OCI-LY7 (cell line): ENCODE measurements at regions not wholly inside any gene's neighbourhood (a gene's known extent, or its start where the extent isn't known, plus 50 kb on each side); places are given as distances from the start of the nearest gene placed in this dataset.

ENCODE experiments used
- BruUV-seq: library from RNA; stranded (reverse); fragments of 400-500 nt; replicated peaks from 2 replicates; lab custom pipeline; 2021; lab: Mats Ljungman, UMichigan
- CTCF ChIA-PET: fragments of 300-600 bp; sonication (Branson Sonifier 250); formaldehyde crosslinking; loops from one replicate; lab custom pipeline; 2022; ENCODE audit warnings: antibody characterized with exemption; ENCODE audit not compliant: unreplicated experiment; lab: Charles Lee
- POLR2A ChIA-PET: fragments of 300-600 bp; sonication (Branson Sonifier 250); formaldehyde crosslinking; loops from one replicate; lab custom pipeline; 2022; ENCODE audit warnings: antibody characterized with exemption; lab: Charles Lee
- DNase-seq: peaks from one replicate; pipeline ENCODE4 v3.0.0-alpha.2; 2015; ENCODE audit warnings: low spot score
- H2AFZ ChIP-seq: fragments of 200-600 bp; sonication (generic), shearing (Covaris generic); 2 replicates; pipeline ENCODE4 v1.6.1; 2014; ENCODE audit warnings: mild to moderate bottlenecking, antibody characterized with exemption, low read length, moderate library complexity
- H3K27ac ChIP-seq: fragments of 200-600 bp; sonication (generic); 2 replicates; pipeline ENCODE4 v1.5.1; 2014; ENCODE audit warnings: mixed run types, low read depth, mild to moderate bottlenecking, moderate library complexity, low read length, inconsistent platforms; ENCODE audit not compliant: poor library complexity, severe bottlenecking
- H3K36me3 ChIP-seq: fragments of 200-600 bp; sonication (generic); 2 replicates; pipeline ENCODE4 v1.6.1; 2014; ENCODE audit warnings: mild to moderate bottlenecking, antibody characterized with exemption, low read length, moderate library complexity, mixed read lengths; ENCODE audit not compliant: insufficient read depth
- H3K4me1 ChIP-seq: fragments of 200-600 bp; sonication (generic); 2 replicates; pipeline ENCODE4 v1.5.1; 2014; ENCODE audit warnings: mild to moderate bottlenecking, low read length; ENCODE audit not compliant: insufficient read depth, poor library complexity, severe bottlenecking
- H3K4me2 ChIP-seq: fragments of 200-600 bp; sonication (generic); 2 replicates; pipeline ENCODE4 v1.6.1; 2014; ENCODE audit warnings: mild to moderate bottlenecking, low read length
- H3K4me3 ChIP-seq: fragments of 200-600 bp; sonication (generic); 2 replicates; pipeline ENCODE4 v1.5.1; 2014; ENCODE audit warnings: mild to moderate bottlenecking, low read depth, low read length; ENCODE audit not compliant: poor library complexity, severe bottlenecking
- H3K79me2 ChIP-seq: fragments of 200-600 bp; sonication (generic); 2 replicates; pipeline ENCODE4 v1.6.1; 2016; ENCODE audit warnings: low read depth, mild to moderate bottlenecking, low read length, moderate library complexity, mixed read lengths; ENCODE audit not compliant: insufficient read depth
- H3K9me2 ChIP-seq: fragments of 200-600 bp; sonication (generic); 2 replicates; pipeline ENCODE4 v1.6.1; 2016; ENCODE audit warnings: mild to moderate bottlenecking, low read length, mixed read lengths; ENCODE audit not compliant: insufficient read depth
- H3K9me3 ChIP-seq: fragments of 200-600 bp; sonication (generic); 2 replicates; pipeline ENCODE4 v1.6.1; 2014; ENCODE audit warnings: mild to moderate bottlenecking, mixed run types, low read length, mixed read lengths
- H4K20me1 ChIP-seq: fragments of 200-600 bp; sonication (generic); 2 replicates; pipeline ENCODE4 v1.6.1; 2014; ENCODE audit warnings: mild to moderate bottlenecking, antibody characterized with exemption, low read length, moderate library complexity, mixed read lengths; ENCODE audit not compliant: insufficient read depth
- CTCF ChIP-seq: fragments of 200-600 bp; sonication (generic); conservative IDR thresholded peaks from 2 replicates; pipeline ENCODE4 v1.5.1; 2014; ENCODE audit warnings: mild to moderate bottlenecking, antibody characterized with exemption, low read length, moderate library complexity, mixed read lengths
- EZH2phosphoT487 ChIP-seq: fragments of 200-600 bp; sonication (generic); IDR thresholded peaks from 2 replicates; pipeline ENCODE4 v1.6.1; 2018; ENCODE audit warnings: low read depth, borderline replicate concordance, mild to moderate bottlenecking, mixed run types, antibody characterized with exemption, low read length, moderate library complexity, mixed read lengths
- intact Hi-C: fragments of 100-400 bp; cut with micrococcal nuclease; formaldehyde crosslinking; loops from one replicate; pipeline ENCODE4 v1.10.0; 2022; ENCODE audit not compliant: unreplicated experiment

GRCh38 chr2:67272195-67272594, 124.9 kb upstream of the ETAA1 start:
- H3K36me3 ChIP-seq: no peaks in the 10 kb centered on the region
- no peak overlapping the region for H2AFZ ChIP-seq
- H3K9me2 ChIP-seq: no peaks in the 10 kb centered on the region
- TF ChIP-seq CTCF: no peak
- TF ChIP-seq EZH2phosphoT487: no peak
- BruUV-seq: no TSS peak
- no peaks in the 10 kb centered on the region for H3K9me3 ChIP-seq
- no peak overlapping the region for H3K4me2 ChIP-seq
- no peak overlapping the region for H3K27ac ChIP-seq
- H3K79me2 ChIP-seq: no peaks in the 10 kb centered on the region
- no peak overlapping the region for H3K4me3 ChIP-seq
- DNase-seq: no peak
- intact Hi-C loops: no loop called here
- ChIA-PET POLR2A (no interaction called here), CTCF (interaction anchor here (0.5 kb wide), 1 partner anchor 682 kb away, joined by 3 read pairs; no protein-coding TSS in a partner anchor)
- H4K20me1 ChIP-seq: no peaks in the 10 kb centered on the region
- no peaks in the 10 kb centered on the region for H3K4me1 ChIP-seq

GRCh38 chr2:67277450-67277849, 119.7 kb upstream of the ETAA1 start:
- CTCF ChIA-PET: no interaction called here
- no peak for DNase-seq
- POLR2A ChIA-PET: interaction anchor here (0.9 kb wide), 1 partner anchor 502 kb away, joined by 4 read pairs; no protein-coding TSS in a partner anchor

GRCh38 chr2:67281101-67281500, 116.0 kb upstream of the ETAA1 start:
- ChIA-PET POLR2A (no interaction called here), CTCF (no interaction called here)
- TF ChIP-seq EZH2phosphoT487 (no peak), CTCF (no peak)
- Histone ChIP-seq H3K36me3 (no peaks in the 10 kb centered on the region), H3K9me3 (no peaks in the 10 kb centered on the region), H3K4me2 (no peak overlapping the region), H3K9me2 (no peaks in the 10 kb centered on the region), H3K4me1 (no peaks in the 10 kb centered on the region), H4K20me1 (no peaks in the 10 kb centered on the region), H2AFZ (no peak overlapping the region), H3K4me3 (no peak overlapping the region), H3K79me2 (no peaks in the 10 kb centered on the region), H3K27ac (no peak overlapping the region)
- no peak for DNase-seq
- intact Hi-C loops: no loop called here
- no TSS peak for BruUV-seq

More at GRCh38 chr2:67277450-67277849, 119.7 kb upstream of the ETAA1 start:
- Histone ChIP-seq H3K9me3 (no peaks in the 10 kb centered on the region), H3K4me2 (no peak overlapping the region), H2AFZ (no peak overlapping the region), H3K9me2 (no peaks in the 10 kb centered on the region), H3K27ac (no peak overlapping the region), H3K79me2 (no peaks in the 10 kb centered on the region), H3K4me1 (no peaks in the 10 kb centered on the region), H4K20me1 (no peaks in the 10 kb centered on the region), H3K36me3 (no peaks in the 10 kb centered on the region), H3K4me3 (no peak overlapping the region)
- intact Hi-C loops: no loop called here
- TF ChIP-seq EZH2phosphoT487 (no peak), CTCF (no peak)
- no TSS peak for BruUV-seq
